Thyroid gland (tissue), 4 donors: ENCODE measurements at regions not wholly inside any gene's neighbourhood (a gene's known extent, or its start where the extent isn't known, plus 50 kb on each side); places are given as distances from the start of the nearest gene placed in this dataset.

Experiments
- POLR2A ChIP-seq, 2 donors: fragments of 450-650 bp; IDR thresholded peaks; one replicate each; pipeline ENCODE4 v1.6.1; 2017; ENCODE audit warnings: antibody characterized with exemption in 2 of 2, mild to moderate bottlenecking in 2 of 2, moderate library complexity in 1 of 2
- TF ChIP-seq, protein P1 (sequence below), 6 experiments: fragments of 200-600 bp in 3 of 6; fragments of 450-650 bp in 3 of 6; sonication (generic) in 3 of 6; IDR thresholded peaks; one replicate each; pipeline ENCODE4 v1.5.1; 2016 to 2019; ENCODE audit warnings: antibody characterized with exemption in 6 of 6, mild to moderate bottlenecking in 2 of 6, inconsistent platforms in 1 of 6, moderate library complexity in 1 of 6

DNA sequence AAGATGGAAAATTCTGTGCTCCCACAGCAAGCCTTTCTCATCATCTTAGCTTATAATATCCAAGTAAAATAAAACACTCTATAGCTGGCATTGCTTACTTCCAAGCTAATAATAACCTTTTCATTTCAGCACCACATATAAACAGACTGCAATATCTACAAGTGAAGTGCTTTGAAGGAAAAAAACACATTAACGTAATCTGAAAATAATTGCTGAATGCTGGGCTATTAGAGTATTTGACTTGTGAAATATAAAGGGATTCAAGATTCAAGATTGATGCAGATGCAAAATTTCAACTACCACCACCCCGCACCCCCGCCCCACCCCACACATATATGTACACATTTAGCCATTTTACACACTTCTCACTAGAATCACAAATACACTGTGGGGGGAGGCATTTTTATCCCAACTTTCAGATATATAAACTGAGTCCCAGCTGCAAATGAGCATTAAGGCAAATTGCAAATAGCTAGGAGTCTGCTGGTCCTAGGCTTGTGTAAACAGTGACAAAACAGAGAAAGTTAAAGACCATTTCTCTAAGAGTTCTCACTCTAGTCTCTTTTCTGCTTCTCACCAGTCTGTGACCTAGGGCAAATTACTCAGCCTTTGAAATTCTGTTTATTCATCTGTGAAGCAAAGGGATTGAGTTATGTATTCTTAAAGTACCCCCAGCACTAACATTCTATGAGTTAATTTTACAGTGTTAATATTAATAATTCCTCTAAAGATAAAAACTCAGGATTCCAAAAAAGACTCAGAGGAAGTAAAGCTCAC is 489.4 kb downstream of the PRELID2 start:
- TF ChIP-seq, protein P1, sequence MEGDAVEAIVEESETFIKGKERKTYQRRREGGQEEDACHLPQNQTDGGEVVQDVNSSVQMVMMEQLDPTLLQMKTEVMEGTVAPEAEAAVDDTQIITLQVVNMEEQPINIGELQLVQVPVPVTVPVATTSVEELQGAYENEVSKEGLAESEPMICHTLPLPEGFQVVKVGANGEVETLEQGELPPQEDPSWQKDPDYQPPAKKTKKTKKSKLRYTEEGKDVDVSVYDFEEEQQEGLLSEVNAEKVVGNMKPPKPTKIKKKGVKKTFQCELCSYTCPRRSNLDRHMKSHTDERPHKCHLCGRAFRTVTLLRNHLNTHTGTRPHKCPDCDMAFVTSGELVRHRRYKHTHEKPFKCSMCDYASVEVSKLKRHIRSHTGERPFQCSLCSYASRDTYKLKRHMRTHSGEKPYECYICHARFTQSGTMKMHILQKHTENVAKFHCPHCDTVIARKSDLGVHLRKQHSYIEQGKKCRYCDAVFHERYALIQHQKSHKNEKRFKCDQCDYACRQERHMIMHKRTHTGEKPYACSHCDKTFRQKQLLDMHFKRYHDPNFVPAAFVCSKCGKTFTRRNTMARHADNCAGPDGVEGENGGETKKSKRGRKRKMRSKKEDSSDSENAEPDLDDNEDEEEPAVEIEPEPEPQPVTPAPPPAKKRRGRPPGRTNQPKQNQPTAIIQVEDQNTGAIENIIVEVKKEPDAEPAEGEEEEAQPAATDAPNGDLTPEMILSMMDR (IDR thresholded peaks at IDR 0.05) = no peak
- TF ChIP-seq POLR2A (IDR thresholded peaks at IDR 0.05) = no peak
